GM12892 (cell line): ENCODE measurements at regions not wholly inside any gene's neighbourhood (a gene's known extent, or its start where the extent isn't known, plus 50 kb on each side); places are given as distances from the start of the nearest gene placed in this dataset.

Experiments
- POLR2A ChIP-seq: IDR thresholded peaks from 2 replicates; pipeline ENCODE4 v1.6.1; 2011; ENCODE audit warnings: low read depth, low read length, control low read depth
- POLR2AphosphoS5 ChIP-seq: IDR thresholded peaks from 2 replicates; pipeline ENCODE4 v1.6.1; 2011; ENCODE audit warnings: low read depth, low read length, control low read depth
- TAF1 ChIP-seq: IDR thresholded peaks from 2 replicates; pipeline ENCODE4 v1.6.1; 2011; ENCODE audit warnings: low read depth, mild to moderate bottlenecking, control low read depth, low read length, borderline replicate concordance

GRCh38 chr5:66315784-66316183 lies 171.7 kb downstream of the SREK1 start:
- TF ChIP-seq TAF1 (no peak), POLR2A (no peak), POLR2AphosphoS5 (no peak)
